ENCODE measurements at regions not wholly inside any gene's neighbourhood (a gene's known extent, or its start where the extent isn't known, plus 50 kb on each side); places are given as distances from the start of the nearest gene placed in this dataset.
A peak's percentile ranks its signal among the peaks of the same experiment; 100 is the strongest.

- no peak for DNase-seq (ENCODE audit: low read depth in 2 of 2)
Observed at GRCh38 chr6:11633741-11634509, 96.4 kb downstream of the TMEM170B start.

DNA sequence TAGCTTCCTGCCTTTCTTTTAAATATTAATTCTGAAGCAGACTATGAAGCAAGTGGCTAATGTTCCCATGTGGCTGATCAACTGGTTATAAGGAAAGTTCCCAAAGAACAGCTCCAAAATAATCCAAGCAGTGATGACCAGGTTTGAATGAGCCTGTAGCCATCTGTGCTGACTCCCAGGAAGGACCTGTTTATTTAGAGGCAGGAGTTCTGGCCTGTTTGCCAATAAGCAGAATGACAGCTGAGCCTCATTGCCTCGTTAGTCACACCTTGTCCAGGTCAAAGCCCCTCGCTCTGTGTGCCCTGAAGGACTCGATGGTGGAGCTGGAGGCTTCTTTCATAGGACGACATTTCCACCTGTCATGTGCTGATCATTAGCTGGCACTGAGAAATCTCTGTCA lies 97.4 kb downstream of the TMEM170B start:
- no peak for DNase-seq (ENCODE audit: low read depth in 2 of 2)

DNA sequence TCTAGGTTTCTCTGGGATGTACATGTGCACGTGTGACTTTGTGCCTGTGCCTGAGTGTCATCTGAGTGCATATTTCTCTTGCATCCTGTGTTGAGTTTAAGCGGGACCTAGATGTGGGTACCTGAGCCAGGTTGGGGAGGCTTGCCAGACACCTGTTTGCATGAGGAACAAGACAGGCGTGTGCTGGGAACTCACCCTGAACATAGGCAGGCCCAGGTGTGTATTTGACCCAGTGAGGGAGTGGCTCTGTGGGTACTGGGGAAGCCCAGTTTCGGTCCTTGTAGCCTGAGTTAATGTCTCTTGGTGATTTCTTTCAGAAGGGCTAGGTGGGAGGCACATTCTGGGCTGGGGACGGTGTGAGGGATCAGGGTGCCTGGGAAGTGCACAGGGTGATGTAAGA lies 98.6 kb downstream of the TMEM170B start:
- no peak for DNase-seq (ENCODE audit: low read depth in 2 of 2)

GRCh38 chr6:11637266-11637665 lies 99.7 kb downstream of the TMEM170B start:
- no peak for DNase-seq (ENCODE audit: low read depth in 2 of 2)

GRCh38 chr6:11639376-11640235 lies 102.1 kb downstream of the TMEM170B start:
- DNase-seq (ENCODE audit: low read depth in 2 of 2): no peak

- no peak for DNase-seq (ENCODE audit: low read depth in 2 of 2)
Observed at GRCh38 chr6:11640486-11640885, 102.9 kb downstream of the TMEM170B start.

DNA sequence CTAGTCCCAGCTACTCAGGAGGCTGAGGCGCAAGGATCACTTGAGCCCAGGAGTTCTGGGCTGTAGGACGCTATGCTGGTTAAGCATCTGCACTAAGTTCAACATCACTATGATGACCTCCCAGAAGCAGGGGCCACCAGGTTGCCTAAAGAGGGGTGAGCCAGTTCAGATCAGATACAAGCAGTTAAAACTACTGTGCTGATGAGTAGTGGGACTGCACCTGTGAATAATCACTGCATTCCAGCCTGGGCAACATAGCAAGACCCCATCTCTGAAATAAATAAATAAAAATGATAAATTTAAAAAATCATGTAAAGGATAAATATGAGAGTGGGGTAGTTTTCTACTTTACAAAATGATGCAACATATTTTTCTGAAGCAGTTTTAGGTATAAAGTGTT lies 106.5 kb downstream of the TMEM170B start:
- DNase-seq (ENCODE audit: low read depth in 2 of 2): no peak

DNA sequence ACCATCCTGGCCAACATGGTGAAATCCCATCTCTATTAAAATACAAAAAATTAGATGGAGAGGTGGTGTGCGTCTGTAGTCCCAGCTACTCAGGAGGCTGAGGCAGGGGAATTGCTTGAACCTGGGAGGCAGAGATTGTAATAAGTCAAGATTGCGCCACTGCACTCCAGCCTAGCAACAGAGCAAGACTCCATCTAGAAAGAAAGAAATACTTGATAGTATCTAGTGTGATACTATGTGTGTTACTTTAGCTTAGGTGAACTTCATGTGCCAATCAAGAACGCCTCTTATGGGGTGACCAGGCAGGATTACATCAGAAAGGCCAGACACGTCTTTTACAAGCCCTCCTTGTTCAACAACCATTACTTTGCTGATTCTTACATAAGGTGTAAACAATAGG lies 107.1 kb downstream of the TMEM170B start:
- DNase-seq (ENCODE audit: low read depth in 2 of 2): no peak

GRCh38 chr6:11645016-11645415 lies 107.5 kb downstream of the TMEM170B start:
- DNase-seq (ENCODE audit: low read depth in 2 of 2): no peak

- DNase-seq (ENCODE audit: low read depth in 2 of 2): no peak
Observed at GRCh38 chr6:11648436-11648775, 110.9 kb downstream of the TMEM170B start.

GRCh38 chr6:11648889-11649288 lies 111.3 kb downstream of the TMEM170B start:
- no peak for DNase-seq (ENCODE audit: low read depth in 2 of 2)

GRCh38 chr6:11650025-11650696 lies 112.6 kb downstream of the TMEM170B start:
- DNase-seq (ENCODE audit: low read depth in 2 of 2): no peak

DNA sequence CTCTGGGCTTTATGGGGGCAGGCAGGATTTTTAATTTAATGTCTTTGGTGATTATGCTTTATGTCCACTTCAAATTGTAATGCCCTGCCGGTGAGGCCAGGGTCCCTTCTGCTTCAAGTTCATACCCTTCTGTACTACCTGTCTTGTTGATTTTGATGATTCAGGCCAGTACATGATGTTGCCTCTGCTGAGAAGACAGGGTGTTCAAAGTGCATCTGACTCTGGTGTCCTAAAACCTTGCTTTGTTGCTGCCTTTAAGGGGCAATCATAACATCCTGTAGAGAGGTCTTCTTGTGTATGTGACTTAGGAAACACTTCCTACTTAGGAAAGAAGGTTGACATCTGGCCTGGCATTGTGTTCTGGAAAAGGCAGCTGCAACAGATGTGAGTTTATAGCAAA lies 113.2 kb downstream of the TMEM170B start:
- no peak for DNase-seq (ENCODE audit: low read depth in 2 of 2)

DNA sequence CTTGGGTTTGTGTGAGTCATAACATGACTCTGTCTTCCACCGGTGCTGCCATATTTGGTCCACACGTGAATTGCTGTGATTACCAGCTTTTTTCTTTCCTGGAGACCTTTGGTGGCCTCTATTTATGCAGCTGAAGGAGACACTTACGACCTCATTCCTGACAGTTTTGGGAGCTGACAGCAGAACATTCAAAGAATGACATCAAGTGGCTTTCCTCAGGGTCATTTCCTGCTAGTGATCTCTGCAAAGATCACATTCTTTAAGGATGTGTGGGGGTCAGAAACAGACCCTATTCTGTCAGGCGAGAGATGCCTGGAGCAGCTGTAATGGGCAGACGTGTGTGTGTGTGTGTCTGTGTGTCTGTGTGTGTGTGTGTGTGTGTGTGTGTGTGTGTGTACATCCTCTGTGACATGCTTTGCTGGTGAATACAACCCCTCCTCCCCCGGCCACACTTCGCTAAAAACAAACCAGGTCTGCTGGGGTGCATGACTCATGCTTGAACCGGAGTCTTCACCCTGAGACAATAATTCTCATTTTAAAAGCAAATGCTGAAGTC lies 115.6 kb downstream of the TMEM170B start:
- DNase-seq (ENCODE audit: low read depth in 2 of 2): peak in 1 of 2 donors; percentile 11

DNA sequence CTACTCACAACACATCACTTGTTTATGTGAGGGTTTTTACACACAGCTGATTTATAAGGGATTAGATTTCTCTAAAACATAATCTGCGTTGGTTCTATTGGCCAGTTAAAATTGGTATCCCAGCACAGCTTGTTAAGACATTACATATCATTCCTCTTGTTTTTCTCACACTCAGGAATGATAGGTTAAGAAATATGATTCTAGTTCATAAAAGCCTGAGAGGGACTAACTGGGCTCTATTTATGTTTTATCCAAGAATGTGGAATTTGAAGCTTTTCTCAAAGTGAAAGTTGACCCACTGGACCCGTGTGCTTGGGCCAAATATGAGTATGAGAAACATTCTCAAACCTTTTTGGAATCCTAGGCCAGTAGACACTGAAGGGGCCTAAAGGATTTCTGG lies 117.3 kb downstream of the TMEM170B start:
- no peak for DNase-seq (ENCODE audit: low read depth in 2 of 2)

DNA sequence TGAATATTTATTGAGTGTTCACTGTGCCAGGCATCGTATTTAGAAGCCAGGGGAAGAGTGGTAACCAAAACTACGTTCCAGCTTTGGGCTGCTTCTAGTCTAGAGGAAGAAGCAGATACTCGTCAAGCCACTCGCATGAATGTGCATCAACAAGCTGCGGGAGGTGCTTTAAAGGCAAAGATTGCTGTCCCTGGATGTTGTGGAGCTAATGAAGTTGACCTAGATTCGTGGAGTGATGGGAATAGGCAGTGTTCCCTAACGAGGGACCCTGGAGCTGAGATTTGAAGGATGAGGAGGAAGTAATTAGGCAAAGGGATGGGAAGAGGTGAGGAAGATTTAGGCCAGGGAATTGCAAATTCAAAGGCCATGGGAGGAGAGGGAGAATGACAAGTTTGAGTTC lies 118.9 kb downstream of the TMEM170B start:
- no peak for DNase-seq (ENCODE audit: low read depth in 2 of 2)

GRCh38 chr6:11659757-11660156 lies 118.8 kb downstream of the ADTRP start:
- DNase-seq (ENCODE audit: low read depth in 2 of 2): no peak

DNA sequence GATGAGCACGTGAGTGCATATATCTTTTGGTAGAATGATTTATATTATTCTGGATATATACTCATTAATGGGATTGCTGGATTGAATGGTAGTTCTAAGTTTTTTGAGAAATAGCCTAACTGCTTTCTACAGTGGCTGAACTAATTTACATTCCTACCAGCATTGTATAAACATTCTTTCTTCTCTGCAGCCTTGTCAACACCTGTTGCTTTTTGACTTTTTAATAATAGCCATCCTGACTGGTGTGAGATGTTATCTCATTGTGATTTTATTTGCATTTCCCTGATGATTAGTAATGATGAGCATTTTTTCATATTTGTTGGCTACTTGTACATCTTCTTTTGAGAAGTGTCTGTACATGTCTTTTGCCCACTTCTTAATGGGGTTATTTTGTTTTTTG lies 116.3 kb downstream of the ADTRP start:
- DNase-seq (ENCODE audit: low read depth in 2 of 2): no peak

- DNase-seq (ENCODE audit: low read depth in 2 of 2): no peak
Observed at GRCh38 chr6:11663519-11663918, 115.1 kb downstream of the ADTRP start.
